ENCODE measurements at regions not wholly inside any gene's neighbourhood (a gene's known extent, or its start where the extent isn't known, plus 50 kb on each side); places are given as distances from the start of the nearest gene placed in this dataset.

DNA sequence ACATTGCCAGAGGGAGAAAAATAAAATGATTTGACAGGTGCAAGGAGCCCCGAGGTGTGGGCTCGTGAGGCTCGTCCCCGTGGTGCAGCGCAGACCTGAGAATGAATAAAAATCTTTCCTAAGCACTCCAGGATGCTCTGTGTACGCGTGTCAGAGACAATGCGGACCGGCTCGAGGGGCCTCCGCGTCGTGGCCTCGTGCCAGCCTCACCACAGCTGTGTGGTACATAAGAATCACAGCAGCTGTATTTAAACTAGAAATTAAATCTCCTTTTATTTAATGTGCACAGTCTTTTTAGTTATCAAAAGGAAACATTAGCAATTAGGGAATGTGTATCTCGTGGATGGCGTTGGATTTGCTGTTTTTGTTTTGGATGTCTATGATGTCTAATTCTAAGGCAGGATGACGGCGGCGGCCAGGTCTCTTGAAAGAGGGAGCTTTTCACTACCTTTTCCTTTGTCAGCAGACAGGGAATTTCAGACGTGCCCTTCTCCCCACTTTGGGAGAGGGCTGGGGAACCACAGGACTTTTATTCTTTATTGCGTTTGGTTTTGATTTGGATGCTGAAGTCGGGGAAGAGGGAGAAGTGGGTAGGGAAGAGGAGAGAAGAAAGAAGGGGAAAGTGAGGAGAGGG lies 365.3 kb upstream of the SHH start:
- no peaks in the 10 kb centered on the region for H3K27me3 ChIP-seq (ENCODE audit: insufficient read depth, low read length)
- no peak overlapping the region for H3K4me3 ChIP-seq (ENCODE audit: low read length)
- H3K9me3 ChIP-seq (ENCODE audit: insufficient read depth, low read depth, low read length), result no peaks in the 10 kb centered on the region
- no peaks in the 10 kb centered on the region for H3K36me3 ChIP-seq (ENCODE audit: insufficient read depth, low read length)
- H3K9ac ChIP-seq (ENCODE audit: low read depth, low read length), result no peak overlapping the region
- no peak overlapping the region for H3K27ac ChIP-seq (ENCODE audit: low read depth, low read length)
- H3K4me1 ChIP-seq (ENCODE audit: insufficient read depth, low read length), result no peaks in the 10 kb centered on the region
- 96% methylated on average over 22 of the region's 22 CpGs for WGBS

- H3K4me3 ChIP-seq (ENCODE audit: low read length), result no peak overlapping the region
These were observed 363.8 kb upstream of the SHH start for GRCh38 chr7:156176039-156176438.

GRCh38 chr7:156175003-156175402 lies 362.7 kb upstream of the SHH start:
- Histone ChIP-seq H3K9ac (ENCODE audit: low read depth, low read length) (no peak overlapping the region), H3K4me1 (ENCODE audit: insufficient read depth, low read length) (no peaks in the 10 kb centered on the region), H3K4me3 (ENCODE audit: low read length) (no peak overlapping the region), H3K36me3 (ENCODE audit: insufficient read depth, low read length) (no peaks in the 10 kb centered on the region), H3K27ac (ENCODE audit: low read depth, low read length) (no peak overlapping the region), H3K27me3 (ENCODE audit: insufficient read depth, low read length) (no peaks in the 10 kb centered on the region), H3K9me3 (ENCODE audit: insufficient read depth, low read depth, low read length) (no peaks in the 10 kb centered on the region)
- 86% methylated on average over 10 of the region's 10 CpGs for WGBS

More at GRCh38 chr7:156176039-156176438, 363.8 kb upstream of the SHH start:
- H3K4me1 ChIP-seq (ENCODE audit: insufficient read depth, low read length), result no peaks in the 10 kb centered on the region
- 94% methylated on average over 7 of the region's 7 CpGs for WGBS
- H3K9me3 ChIP-seq (ENCODE audit: insufficient read depth, low read depth, low read length), result no peaks in the 10 kb centered on the region
- H3K27ac ChIP-seq (ENCODE audit: low read depth, low read length), result no peak overlapping the region
- no peak overlapping the region for H3K9ac ChIP-seq (ENCODE audit: low read depth, low read length)
- H3K36me3 ChIP-seq (ENCODE audit: insufficient read depth, low read length), result no peaks in the 10 kb centered on the region
- no peaks in the 10 kb centered on the region for H3K27me3 ChIP-seq (ENCODE audit: insufficient read depth, low read length)

DNA sequence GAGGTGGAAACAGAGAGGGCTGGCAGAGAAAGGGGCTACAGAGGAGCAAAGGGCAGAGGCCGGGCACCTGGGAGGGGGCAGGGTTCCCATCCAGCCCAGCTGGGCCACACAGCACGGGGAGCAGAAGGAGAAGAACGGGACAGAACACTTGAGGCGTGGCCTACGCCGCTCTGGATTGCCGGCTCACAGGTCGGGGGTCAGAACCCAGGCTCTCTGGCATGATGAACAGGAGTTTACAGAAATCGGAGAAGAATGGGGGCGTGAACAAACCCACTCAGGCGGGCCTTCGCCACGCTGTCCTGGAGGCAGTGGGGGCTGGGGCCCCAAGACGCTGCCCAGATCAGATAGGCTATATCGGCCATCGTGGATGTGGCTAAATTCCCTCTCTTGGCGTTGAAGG lies 362.2 kb upstream of the SHH start:
- H3K9me3 ChIP-seq (ENCODE audit: insufficient read depth, low read depth, low read length), result no peaks in the 10 kb centered on the region
- H3K27ac ChIP-seq (ENCODE audit: low read depth, low read length), result no peak overlapping the region
- H3K4me1 ChIP-seq (ENCODE audit: insufficient read depth, low read length), result no peaks in the 10 kb centered on the region
- H3K36me3 ChIP-seq (ENCODE audit: insufficient read depth, low read length), result no peaks in the 10 kb centered on the region
- WGBS, result 90% methylated on average over 17 of the region's 17 CpGs
- H3K27me3 ChIP-seq (ENCODE audit: insufficient read depth, low read length), result no peaks in the 10 kb centered on the region
- H3K9ac ChIP-seq (ENCODE audit: low read depth, low read length), result no peak overlapping the region
- no peak overlapping the region for H3K4me3 ChIP-seq (ENCODE audit: low read length)

DNA sequence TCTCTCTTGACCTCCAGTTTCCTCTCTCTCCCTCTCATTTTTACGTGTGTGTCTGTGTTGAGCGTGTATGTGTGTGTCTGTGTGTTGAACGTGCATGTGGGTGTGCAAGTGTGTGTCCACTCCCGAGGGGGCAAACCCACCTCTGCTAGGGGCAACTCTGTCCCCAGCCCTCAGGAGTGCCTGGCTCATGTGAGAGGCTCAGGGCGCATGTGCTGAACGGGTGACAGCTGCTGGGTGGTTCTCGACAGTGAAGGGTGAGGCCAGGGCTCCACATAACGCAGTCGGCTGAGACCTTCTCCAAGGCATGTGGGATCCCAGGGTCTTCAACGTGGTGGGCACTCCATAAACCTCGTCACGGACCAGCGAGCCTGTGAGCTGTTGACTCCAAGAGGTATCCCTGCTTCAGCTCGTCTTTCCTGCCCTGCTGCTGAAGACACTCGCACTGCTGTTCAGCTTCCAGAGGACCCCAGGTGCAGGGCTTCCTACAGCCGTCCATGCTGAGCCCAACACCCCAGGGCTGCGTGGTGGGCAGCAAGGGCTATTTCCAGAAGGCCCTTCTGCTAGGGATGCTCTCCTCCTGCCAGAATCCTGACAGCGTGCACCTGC lies 361.6 kb upstream of the SHH start:
- no peak overlapping the region for H3K27ac ChIP-seq (ENCODE audit: low read depth, low read length)
- no peaks in the 10 kb centered on the region for H3K27me3 ChIP-seq (ENCODE audit: insufficient read depth, low read length)
- 91% methylated on average over 18 of the region's 18 CpGs for WGBS
- H3K36me3 ChIP-seq (ENCODE audit: insufficient read depth, low read length), result no peaks in the 10 kb centered on the region
- H3K9me3 ChIP-seq (ENCODE audit: insufficient read depth, low read depth, low read length), result no peaks in the 10 kb centered on the region
- H3K4me3 ChIP-seq (ENCODE audit: low read length), result no peak overlapping the region
- H3K9ac ChIP-seq (ENCODE audit: low read depth, low read length), result no peak overlapping the region
- H3K4me1 ChIP-seq (ENCODE audit: insufficient read depth, low read length), result no peaks in the 10 kb centered on the region

DNA sequence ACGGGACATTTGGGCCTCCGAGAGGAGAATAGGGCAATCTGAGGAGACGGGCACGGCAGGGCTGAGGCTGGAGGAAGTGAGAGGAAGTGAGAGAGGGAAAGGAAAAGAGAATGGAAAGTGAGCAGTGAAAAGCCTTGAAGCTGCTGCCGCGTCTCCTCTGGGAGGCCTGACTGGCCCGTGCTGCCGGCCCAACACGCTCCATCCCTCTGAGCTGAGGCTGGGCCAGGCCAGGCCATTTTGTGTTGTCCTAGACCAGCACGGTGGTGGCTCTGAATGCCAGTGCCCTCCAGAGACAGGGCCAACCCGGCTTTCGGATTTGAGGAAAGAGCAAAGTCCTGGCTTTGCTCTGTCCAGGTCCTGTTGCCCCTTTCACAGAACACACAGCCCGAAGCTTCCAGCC lies 361.1 kb upstream of the SHH start:
- Histone ChIP-seq H3K36me3 (ENCODE audit: insufficient read depth, low read length) (no peaks in the 10 kb centered on the region), H3K27ac (ENCODE audit: low read depth, low read length) (no peak overlapping the region), H3K27me3 (ENCODE audit: insufficient read depth, low read length) (no peaks in the 10 kb centered on the region), H3K4me1 (ENCODE audit: insufficient read depth, low read length) (no peaks in the 10 kb centered on the region), H3K9me3 (ENCODE audit: insufficient read depth, low read depth, low read length) (no peaks in the 10 kb centered on the region), H3K4me3 (ENCODE audit: low read length) (no peak overlapping the region), H3K9ac (ENCODE audit: low read depth, low read length) (no peak overlapping the region)
- WGBS, result 91% methylated on average over 13 of the region's 13 CpGs

DNA sequence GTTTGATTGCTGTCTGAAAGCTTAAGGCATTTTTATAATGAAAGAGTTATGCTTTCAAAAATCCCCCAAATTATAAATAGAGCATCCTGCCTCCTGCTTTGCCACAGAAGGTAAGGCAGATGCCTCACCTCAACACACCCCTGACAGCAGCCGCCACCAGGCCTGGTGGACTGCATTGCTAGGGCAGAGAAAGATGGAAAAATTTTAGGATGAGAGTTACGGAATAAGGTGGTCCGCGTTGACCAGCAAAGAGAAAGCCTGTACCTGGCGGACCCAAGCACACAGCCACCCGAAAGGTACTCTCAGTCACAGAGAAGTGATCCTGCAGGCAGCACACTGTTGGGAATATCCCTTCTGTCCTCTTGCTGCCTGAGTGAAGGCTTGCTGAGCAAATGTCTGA lies 360.4 kb upstream of the SHH start:
- Histone ChIP-seq H3K27ac (ENCODE audit: low read depth, low read length) (no peak overlapping the region), H3K9me3 (ENCODE audit: insufficient read depth, low read depth, low read length) (no peaks in the 10 kb centered on the region), H3K9ac (ENCODE audit: low read depth, low read length) (no peak overlapping the region), H3K27me3 (ENCODE audit: insufficient read depth, low read length) (no peaks in the 10 kb centered on the region), H3K4me1 (ENCODE audit: insufficient read depth, low read length) (no peaks in the 10 kb centered on the region), H3K4me3 (ENCODE audit: low read length) (no peak overlapping the region), H3K36me3 (ENCODE audit: insufficient read depth, low read length) (no peaks in the 10 kb centered on the region)
- 80% methylated on average over 6 of the region's 6 CpGs for WGBS

DNA sequence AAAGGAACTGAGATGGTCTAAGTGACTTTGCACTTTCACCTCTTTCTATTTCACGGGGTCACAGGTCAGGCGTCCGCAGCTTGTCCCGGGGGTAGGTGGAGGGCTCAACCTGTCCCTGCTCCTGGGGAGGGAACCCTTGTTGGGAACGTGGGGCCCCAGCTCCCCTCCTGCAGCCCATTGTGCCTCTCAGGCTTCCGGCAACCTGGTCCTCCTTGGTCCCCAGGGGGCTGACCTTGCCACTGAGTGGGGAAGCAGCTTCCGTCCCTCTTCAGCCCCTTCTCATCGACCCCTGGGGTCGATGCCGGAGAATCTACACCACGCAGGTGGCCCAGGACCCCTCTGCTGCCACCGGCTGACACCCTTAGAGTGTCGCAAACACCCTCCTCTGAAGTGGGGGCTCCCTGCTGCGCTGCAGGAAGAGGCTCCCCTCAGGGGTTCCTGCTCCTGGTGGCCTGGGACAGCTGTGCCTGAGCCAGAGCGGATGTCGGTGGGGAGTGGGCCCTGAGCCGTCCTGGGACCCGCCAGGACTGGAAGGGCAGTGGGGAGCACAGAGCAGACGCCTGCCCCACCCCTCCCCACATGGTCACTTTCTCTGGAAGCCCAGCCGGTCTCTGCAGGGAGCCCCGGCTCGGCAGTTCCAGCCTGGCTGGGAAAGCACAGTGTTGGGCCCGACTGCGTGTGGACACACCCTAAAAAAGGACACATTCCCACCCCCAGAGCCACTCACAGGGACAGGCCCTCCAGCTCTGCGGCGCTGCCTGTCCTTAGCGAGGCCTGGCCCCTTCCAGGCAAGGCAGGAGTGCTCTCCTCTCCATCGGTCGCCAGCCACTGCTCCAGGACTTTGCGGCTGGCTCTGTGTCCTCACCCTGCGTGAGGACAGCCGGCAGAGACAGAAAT lies 357.5 kb upstream of the SHH start:
- no peak overlapping the region for H3K27ac ChIP-seq (ENCODE audit: low read depth, low read length)
- H3K27me3 ChIP-seq (ENCODE audit: insufficient read depth, low read length), result no peaks in the 10 kb centered on the region
- H3K4me3 ChIP-seq (ENCODE audit: low read length), result no peak overlapping the region
- WGBS, result 82% methylated on average over 32 of the region's 32 CpGs
- H3K9ac ChIP-seq (ENCODE audit: low read depth, low read length), result no peak overlapping the region
- H3K36me3 ChIP-seq (ENCODE audit: insufficient read depth, low read length), result no peaks in the 10 kb centered on the region
- H3K9me3 ChIP-seq (ENCODE audit: insufficient read depth, low read depth, low read length), result no peaks in the 10 kb centered on the region
- no peaks in the 10 kb centered on the region for H3K4me1 ChIP-seq (ENCODE audit: insufficient read depth, low read length)

- 94% methylated on average over 18 of the region's 18 CpGs for WGBS
- H3K36me3 ChIP-seq (ENCODE audit: insufficient read depth, low read length), result no peaks in the 10 kb centered on the region
- H3K9ac ChIP-seq (ENCODE audit: low read depth, low read length), result no peak overlapping the region
- no peaks in the 10 kb centered on the region for H3K4me1 ChIP-seq (ENCODE audit: insufficient read depth, low read length)
- no peak overlapping the region for H3K4me3 ChIP-seq (ENCODE audit: low read length)
- H3K27ac ChIP-seq (ENCODE audit: low read depth, low read length), result no peak overlapping the region
- no peaks in the 10 kb centered on the region for H3K9me3 ChIP-seq (ENCODE audit: insufficient read depth, low read depth, low read length)
- H3K27me3 ChIP-seq (ENCODE audit: insufficient read depth, low read length), result no peaks in the 10 kb centered on the region
These were observed 356.2 kb upstream of the SHH start for GRCh38 chr7:156168434-156168833.

DNA sequence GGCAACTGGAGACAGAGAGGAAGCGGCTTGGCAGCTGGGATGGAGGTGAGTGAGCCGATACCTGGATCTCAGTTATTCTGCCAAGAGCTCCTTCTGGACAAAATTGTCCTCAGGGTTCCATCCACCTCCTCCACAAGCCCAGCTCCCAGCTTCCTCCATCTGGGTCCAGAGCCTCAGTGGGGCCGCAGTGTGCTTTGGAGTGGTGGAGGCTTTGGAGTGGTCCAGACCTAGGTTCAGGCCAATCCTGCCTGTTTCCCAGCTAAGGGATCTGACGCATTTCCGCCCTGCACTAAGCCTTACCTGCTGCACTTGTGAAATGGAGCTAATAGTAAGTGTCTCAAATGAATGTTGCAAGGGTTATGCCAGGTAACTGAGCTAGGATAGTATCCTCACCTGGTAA lies 355.7 kb upstream of the SHH start:
- H3K4me3 ChIP-seq (ENCODE audit: low read length), result no peak overlapping the region
- no peak overlapping the region for H3K27ac ChIP-seq (ENCODE audit: low read depth, low read length)
- no peaks in the 10 kb centered on the region for H3K36me3 ChIP-seq (ENCODE audit: insufficient read depth, low read length)
- H3K9me3 ChIP-seq (ENCODE audit: insufficient read depth, low read depth, low read length), result no peaks in the 10 kb centered on the region
- H3K4me1 ChIP-seq (ENCODE audit: insufficient read depth, low read length), result no peaks in the 10 kb centered on the region
- H3K27me3 ChIP-seq (ENCODE audit: insufficient read depth, low read length), result no peaks in the 10 kb centered on the region
- no peak overlapping the region for H3K9ac ChIP-seq (ENCODE audit: low read depth, low read length)
- WGBS, result 93% methylated on average over 5 of the region's 5 CpGs

DNA sequence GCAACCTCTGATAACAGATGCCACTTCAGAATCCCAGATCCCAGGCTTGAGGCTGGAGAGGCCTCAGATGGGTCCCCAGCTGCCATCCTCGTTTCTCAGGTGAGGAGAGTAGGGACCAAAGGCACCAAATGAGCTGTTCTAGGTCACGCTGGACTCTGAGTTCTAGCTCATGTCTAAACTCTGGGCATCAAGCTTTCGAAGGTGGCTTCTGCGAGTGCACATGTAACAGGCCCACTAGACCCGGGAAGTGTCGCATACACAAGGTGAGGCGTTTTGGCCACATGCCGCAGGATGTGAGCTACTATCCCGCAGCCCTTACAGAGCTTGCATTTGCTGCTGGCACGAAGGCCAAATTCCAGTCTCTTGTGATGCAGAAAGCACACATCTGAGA lies 355.1 kb upstream of the SHH start:
- no peaks in the 10 kb centered on the region for H3K36me3 ChIP-seq (ENCODE audit: insufficient read depth, low read length)
- H3K4me1 ChIP-seq (ENCODE audit: insufficient read depth, low read length), result no peaks in the 10 kb centered on the region
- no peaks in the 10 kb centered on the region for H3K9me3 ChIP-seq (ENCODE audit: insufficient read depth, low read depth, low read length)
- 91% methylated on average over 10 of the region's 10 CpGs for WGBS
- no peak overlapping the region for H3K9ac ChIP-seq (ENCODE audit: low read depth, low read length)
- H3K4me3 ChIP-seq (ENCODE audit: low read length), result no peak overlapping the region
- H3K27ac ChIP-seq (ENCODE audit: low read depth, low read length), result no peak overlapping the region
- no peaks in the 10 kb centered on the region for H3K27me3 ChIP-seq (ENCODE audit: insufficient read depth, low read length)

Measured in HUES64 (cell line).